ENCODE measurements at regions not wholly inside any gene's neighbourhood (a gene's known extent, or its start where the extent isn't known, plus 50 kb on each side); places are given as distances from the start of the nearest gene placed in this dataset.

DNA sequence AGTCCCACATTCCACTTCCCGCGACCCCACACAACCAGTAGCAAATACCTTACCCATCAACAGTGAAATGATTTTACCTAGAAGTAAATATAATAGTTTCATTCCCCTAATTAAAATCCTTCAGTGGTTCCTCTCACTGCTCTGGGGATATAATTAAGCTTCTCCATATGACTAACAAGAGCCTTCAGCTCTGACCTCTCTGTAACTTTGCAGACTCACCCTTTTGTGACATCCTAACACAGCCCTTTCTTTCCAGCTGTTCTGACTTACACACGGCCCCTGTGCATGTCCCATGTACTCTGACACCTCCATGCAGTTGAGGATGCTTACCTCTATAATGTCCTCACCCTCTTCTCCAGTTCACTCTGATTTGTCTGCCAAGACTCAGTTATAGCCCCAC, 137.3 kb upstream of the SPAG17 start:
- Histone ChIP-seq H3K9me3 (ENCODE audit: control insufficient read depth, low read length) (no peaks in the 10 kb centered on the region), H3K4me3 (ENCODE audit: low read length) (no peak overlapping the region), H3K27ac (ENCODE audit: low read length) (no peak overlapping the region), H3K27me3 (ENCODE audit: control insufficient read depth, insufficient read depth) (no peaks in the 10 kb centered on the region), H3K4me1 (ENCODE audit: control insufficient read depth, insufficient read depth, low read length) (peaks cover 4% of the 10 kb centered on the region)
- intact Hi-C loops (cut with DNase I), result no loop called here
- DNase-seq (no peak), ATAC-seq (no peak)
- 59% methylated on average over 3 of the region's 3 CpGs for WGBS

GRCh38 chr1:118321840-118322239, 136.8 kb upstream of the SPAG17 start:
- ATAC-seq (no peak), DNase-seq (no peak)
- no peaks in the 10 kb centered on the region for H3K27me3 ChIP-seq (ENCODE audit: control insufficient read depth, insufficient read depth)
- no peak overlapping the region for H3K27ac ChIP-seq (ENCODE audit: low read length)
- H3K4me1 ChIP-seq (ENCODE audit: control insufficient read depth, insufficient read depth, low read length), result peaks cover 4% of the 10 kb centered on the region
- intact Hi-C loops (cut with DNase I), result no loop called here
- no peaks in the 10 kb centered on the region for H3K9me3 ChIP-seq (ENCODE audit: control insufficient read depth, low read length)
- no peak overlapping the region for H3K4me3 ChIP-seq (ENCODE audit: low read length)
- WGBS, result 60% methylated on average over 6 of the region's 6 CpGs

- Histone ChIP-seq H3K27ac (ENCODE audit: low read length) (no peak overlapping the region), H3K4me3 (ENCODE audit: low read length) (no peak overlapping the region), H3K4me1 (ENCODE audit: control insufficient read depth, insufficient read depth, low read length) (peaks cover 4% of the 10 kb centered on the region), H3K27me3 (ENCODE audit: control insufficient read depth, insufficient read depth) (no peaks in the 10 kb centered on the region), H3K9me3 (ENCODE audit: control insufficient read depth, low read length) (no peaks in the 10 kb centered on the region)
- ATAC-seq (peak; percentile 32 to 38), DNase-seq (peak; percentile 48 to 64 (median 49))
- WGBS, result 65% methylated on average over 6 of the region's 6 CpGs
- intact Hi-C loops (cut with DNase I), result no loop called here
Observed at GRCh38 chr1:118317842-118318614, 133.0 kb upstream of the SPAG17 start.

- DNase-seq (no peak), ATAC-seq (no peak)
- intact Hi-C loops (cut with DNase I), result no loop called here
- H3K27me3 ChIP-seq (ENCODE audit: control insufficient read depth, insufficient read depth), result no peaks in the 10 kb centered on the region
- no peaks in the 10 kb centered on the region for H3K9me3 ChIP-seq (ENCODE audit: control insufficient read depth, low read length)
- H3K4me1 ChIP-seq (ENCODE audit: control insufficient read depth, insufficient read depth, low read length), result no peaks in the 10 kb centered on the region
- H3K4me3 ChIP-seq (ENCODE audit: low read length), result no peak overlapping the region
- 75% methylated on average over 4 of the region's 4 CpGs for WGBS
- no peak overlapping the region for H3K27ac ChIP-seq (ENCODE audit: low read length)
Observed at GRCh38 chr1:118306851-118307250, 121.8 kb upstream of the SPAG17 start.

GRCh38 chr1:118304722-118305359, 119.8 kb upstream of the SPAG17 start:
- H3K27ac ChIP-seq (ENCODE audit: low read length), result no peak overlapping the region
- H3K4me3 ChIP-seq (ENCODE audit: low read length), result no peak overlapping the region
- DNase-seq, result no peak
- 41% methylated on average over 4 of the region's 4 CpGs for WGBS
- H3K27me3 ChIP-seq (ENCODE audit: control insufficient read depth, insufficient read depth), result no peaks in the 10 kb centered on the region
- intact Hi-C loops (cut with DNase I), result no loop called here
- no peaks in the 10 kb centered on the region for H3K9me3 ChIP-seq (ENCODE audit: control insufficient read depth, low read length)
- peak; percentile 45 to 67 for ATAC-seq
- no peaks in the 10 kb centered on the region for H3K4me1 ChIP-seq (ENCODE audit: control insufficient read depth, insufficient read depth, low read length)

DNA sequence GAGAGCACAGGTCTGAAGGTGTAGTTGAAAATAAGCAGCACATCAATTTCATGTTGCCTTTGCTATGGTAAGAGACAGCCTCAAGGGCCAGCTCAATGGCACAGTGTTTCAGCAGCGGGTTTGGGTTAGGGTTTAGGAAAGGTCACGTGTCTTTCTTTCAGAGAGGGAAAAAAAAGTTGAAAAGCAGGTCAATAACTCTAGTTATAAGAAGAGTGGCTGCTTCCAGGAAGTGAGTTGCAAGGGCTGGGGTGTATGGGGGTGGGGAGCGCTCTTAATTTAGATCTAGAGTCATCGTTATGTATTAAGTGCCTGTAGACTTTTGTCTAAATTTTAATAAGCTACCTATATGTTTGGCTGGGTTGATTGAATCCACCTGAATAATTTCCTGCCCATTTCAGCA, 118.5 kb upstream of the SPAG17 start:
- Histone ChIP-seq H3K4me3 (ENCODE audit: low read length) (no peak overlapping the region), H3K9me3 (ENCODE audit: control insufficient read depth, low read length) (no peaks in the 10 kb centered on the region), H3K27me3 (ENCODE audit: control insufficient read depth, insufficient read depth) (no peaks in the 10 kb centered on the region), H3K27ac (ENCODE audit: low read length) (no peak overlapping the region), H3K4me1 (ENCODE audit: control insufficient read depth, insufficient read depth, low read length) (no peaks in the 10 kb centered on the region)
- DNase-seq (no peak), ATAC-seq (no peak)
- WGBS, result 59% methylated on average over 4 of the region's 4 CpGs
- intact Hi-C loops (cut with DNase I), result no loop called here

GRCh38 chr1:118303064-118303463, 118.0 kb upstream of the SPAG17 start:
- H3K9me3 ChIP-seq (ENCODE audit: control insufficient read depth, low read length), result no peaks in the 10 kb centered on the region
- no peaks in the 10 kb centered on the region for H3K27me3 ChIP-seq (ENCODE audit: control insufficient read depth, insufficient read depth)
- ATAC-seq (no peak), DNase-seq (no peak)
- H3K4me1 ChIP-seq (ENCODE audit: control insufficient read depth, insufficient read depth, low read length), result no peaks in the 10 kb centered on the region
- H3K4me3 ChIP-seq (ENCODE audit: low read length), result no peak overlapping the region
- intact Hi-C loops (cut with DNase I), result no loop called here
- H3K27ac ChIP-seq (ENCODE audit: low read length), result no peak overlapping the region

- no peak overlapping the region for H3K4me3 ChIP-seq (ENCODE audit: low read length)
- no peaks in the 10 kb centered on the region for H3K4me1 ChIP-seq (ENCODE audit: control insufficient read depth, insufficient read depth, low read length)
- H3K27ac ChIP-seq (ENCODE audit: low read length), result no peak overlapping the region
- peak; percentile 41 to 70 for ATAC-seq
- DNase-seq, result no peak
- intact Hi-C loops (cut with DNase I), result no loop called here
- 25% methylated on average over 1 of the region's 1 CpG for WGBS
- no peaks in the 10 kb centered on the region for H3K27me3 ChIP-seq (ENCODE audit: control insufficient read depth, insufficient read depth)
- no peaks in the 10 kb centered on the region for H3K9me3 ChIP-seq (ENCODE audit: control insufficient read depth, low read length)
Observed at GRCh38 chr1:118302145-118302544, 117.1 kb upstream of the SPAG17 start.

DNA sequence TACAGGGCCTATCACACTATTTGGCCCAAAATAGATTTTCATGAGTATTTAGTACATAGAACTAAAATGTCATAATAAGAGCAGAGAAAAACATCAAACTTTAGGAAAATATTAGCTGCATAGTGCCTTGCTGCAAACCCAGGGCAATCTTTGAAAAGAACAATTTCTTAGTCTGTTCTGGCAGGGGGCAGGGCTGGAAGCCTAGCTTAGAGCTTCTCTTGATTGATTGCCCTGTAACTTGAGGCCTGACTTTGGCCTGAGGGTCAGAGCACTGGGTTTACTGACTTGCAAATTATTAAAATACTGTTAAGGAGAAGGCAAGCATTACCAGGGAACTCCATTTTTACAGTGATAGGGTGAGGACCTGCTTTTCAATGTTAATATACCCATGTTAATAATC, 115.8 kb upstream of the SPAG17 start:
- no peak for ATAC-seq
- no peaks in the 10 kb centered on the region for H3K27me3 ChIP-seq (ENCODE audit: control insufficient read depth, insufficient read depth)
- H3K4me1 ChIP-seq (ENCODE audit: control insufficient read depth, insufficient read depth, low read length), result no peaks in the 10 kb centered on the region
- intact Hi-C loops (cut with DNase I), result no loop called here
- H3K9me3 ChIP-seq (ENCODE audit: control insufficient read depth, low read length), result no peaks in the 10 kb centered on the region
- no peak for DNase-seq
- no peak overlapping the region for H3K27ac ChIP-seq (ENCODE audit: low read length)
- H3K4me3 ChIP-seq (ENCODE audit: low read length), result no peak overlapping the region

GRCh38 chr1:118298397-118298796, 113.4 kb upstream of the SPAG17 start:
- H3K4me3 ChIP-seq (ENCODE audit: low read length), result no peak overlapping the region
- peak in 1 of 3 donors; percentile 35 for DNase-seq
- H3K27me3 ChIP-seq (ENCODE audit: control insufficient read depth, insufficient read depth), result no peaks in the 10 kb centered on the region
- WGBS, result 62% methylated on average over 5 of the region's 5 CpGs
- H3K27ac ChIP-seq (ENCODE audit: low read length), result peak overlapping the region; percentile 26
- intact Hi-C loops (cut with DNase I), result no loop called here
- ATAC-seq, result peak; percentile 59 to 71
- no peaks in the 10 kb centered on the region for H3K4me1 ChIP-seq (ENCODE audit: control insufficient read depth, insufficient read depth, low read length)
- no peaks in the 10 kb centered on the region for H3K9me3 ChIP-seq (ENCODE audit: control insufficient read depth, low read length)

- Histone ChIP-seq H3K9me3 (ENCODE audit: control insufficient read depth, low read length) (no peaks in the 10 kb centered on the region), H3K4me3 (ENCODE audit: low read length) (no peak overlapping the region), H3K27me3 (ENCODE audit: control insufficient read depth, insufficient read depth) (no peaks in the 10 kb centered on the region), H3K4me1 (ENCODE audit: control insufficient read depth, insufficient read depth, low read length) (no peaks in the 10 kb centered on the region), H3K27ac (ENCODE audit: low read length) (no peak overlapping the region)
- intact Hi-C loops (cut with DNase I), result no loop called here
- ATAC-seq (no peak), DNase-seq (no peak)
Observed at GRCh38 chr1:118297521-118297920, 112.5 kb upstream of the SPAG17 start.
